H9 (cell line): ENCODE measurements at regions not wholly inside any gene's neighbourhood (a gene's known extent, or its start where the extent isn't known, plus 50 kb on each side); places are given as distances from the start of the nearest gene placed in this dataset.

Experiments
- DNase-seq: peaks from one replicate; pipeline ENCODE4 v3.0.0-alpha.2; 2017
- H2AFZ ChIP-seq: one replicate; pipeline ENCODE4 v1.6.1; 2013; ENCODE audit warnings: mild to moderate bottlenecking, low read length, control low read depth, moderate library complexity
- H2AK5ac ChIP-seq: 2 replicates; pipeline ENCODE4 v1.6.1; 2013; ENCODE audit warnings: low read length, control low read depth, mixed read lengths; ENCODE audit not compliant: insufficient read length
- H2BK120ac ChIP-seq: one replicate; pipeline ENCODE4 v1.6.1; 2013; ENCODE audit warnings: low read depth, mild to moderate bottlenecking, low read length, control low read depth, inconsistent platforms; ENCODE audit not compliant: poor library complexity, severe bottlenecking
- H2BK12ac ChIP-seq: 2 replicates; pipeline ENCODE4 v1.6.1; 2013; ENCODE audit warnings: low read length, control low read depth, mixed read lengths, low read depth; ENCODE audit not compliant: insufficient read length
- H2BK15ac ChIP-seq: 2 replicates; pipeline ENCODE4 v1.6.1; 2013; ENCODE audit warnings: low read depth, low read length, control low read depth
- H2BK20ac ChIP-seq: one replicate; pipeline ENCODE4 v1.6.1; 2013; ENCODE audit warnings: low read depth, mild to moderate bottlenecking, low read length, control low read depth, inconsistent platforms; ENCODE audit not compliant: poor library complexity, severe bottlenecking
- H2BK5ac ChIP-seq: 2 replicates; pipeline ENCODE4 v1.6.1; 2013; ENCODE audit warnings: low read length, control low read depth, mixed read lengths; ENCODE audit not compliant: insufficient read length
- H3K14ac ChIP-seq: 2 replicates; pipeline ENCODE4 v1.6.1; 2013; ENCODE audit warnings: low read length, control low read depth; ENCODE audit not compliant: insufficient read depth
- H3K18ac ChIP-seq: 2 replicates; pipeline ENCODE4 v1.6.1; 2013; ENCODE audit warnings: low read depth, mild to moderate bottlenecking, mixed read lengths, low read length, control low read depth; ENCODE audit not compliant: insufficient read length
- H3K23ac ChIP-seq: 2 replicates; pipeline ENCODE4 v1.6.1; 2013; ENCODE audit warnings: low read length, control low read depth, mixed read lengths, low read depth; ENCODE audit not compliant: insufficient read length
- H3K23me2 ChIP-seq: 2 replicates; pipeline ENCODE4 v1.6.1; 2013; ENCODE audit warnings: low read depth, mild to moderate bottlenecking, mixed read lengths, low read length, control low read depth; ENCODE audit not compliant: insufficient read length, poor library complexity, severe bottlenecking
- H3K27ac ChIP-seq: 2 replicates; pipeline ENCODE4 v1.5.1; 2013; ENCODE audit warnings: low read length, control low read depth, mixed read lengths, low read depth; ENCODE audit not compliant: insufficient read length
- H3K27me3 ChIP-seq: 2 replicates; pipeline ENCODE4 v1.6.1; 2013; ENCODE audit warnings: low read length, control low read depth, inconsistent platforms; ENCODE audit not compliant: insufficient read depth
- H3K4ac ChIP-seq: 2 replicates; pipeline ENCODE4 v1.6.1; 2013; ENCODE audit warnings: low read depth, mild to moderate bottlenecking, control low read depth, inconsistent platforms, low read length, moderate library complexity
- H3K4me1 ChIP-seq: 2 replicates; pipeline ENCODE4 v1.6.1; 2013; ENCODE audit warnings: low read length, control low read depth, inconsistent platforms; ENCODE audit not compliant: insufficient read depth
- H3K4me2 ChIP-seq: 2 replicates; pipeline ENCODE4 v1.6.1; 2013; ENCODE audit warnings: low read length, control low read depth, mixed read lengths; ENCODE audit not compliant: insufficient read length, insufficient read depth
- H3K56ac ChIP-seq: 2 replicates; pipeline ENCODE4 v1.6.1; 2013; ENCODE audit warnings: low read depth, mild to moderate bottlenecking, mixed read lengths, low read length, control low read depth; ENCODE audit not compliant: insufficient read length
- H3K79me1 ChIP-seq: 2 replicates; pipeline ENCODE4 v1.6.1; 2013; ENCODE audit warnings: low read depth, mild to moderate bottlenecking, moderate library complexity, low read length, control low read depth, inconsistent platforms; ENCODE audit not compliant: insufficient read depth, poor library complexity, severe bottlenecking
- H3K79me2 ChIP-seq: 2 replicates; pipeline ENCODE4 v1.6.1; 2013; ENCODE audit warnings: low read length, control low read depth, inconsistent platforms; ENCODE audit not compliant: insufficient read depth
- H3K9ac ChIP-seq: 2 replicates; pipeline ENCODE4 v1.6.1; 2013; ENCODE audit warnings: low read length, control low read depth, mixed read lengths; ENCODE audit not compliant: insufficient read length; ENCODE audit errors: extremely low read depth
- H3K9me3 ChIP-seq: one replicate; pipeline ENCODE4 v1.6.1; 2013; ENCODE audit warnings: low read depth, low read length, inconsistent platforms; ENCODE audit not compliant: control insufficient read depth
- H3T11ph ChIP-seq: one replicate; pipeline ENCODE4 v1.6.1; 2013; ENCODE audit warnings: mild to moderate bottlenecking, low read length, control low read depth, inconsistent platforms
- H4K20me1 ChIP-seq: one replicate; pipeline ENCODE4 v1.6.1; 2013; ENCODE audit not compliant: control insufficient read depth, insufficient read length, insufficient read depth
- H4K5ac ChIP-seq: 2 replicates; pipeline ENCODE4 v1.6.1; 2013; ENCODE audit warnings: low read depth, mild to moderate bottlenecking, mixed read lengths, low read length, control low read depth; ENCODE audit not compliant: insufficient read length
- H4K8ac ChIP-seq: replicated peaks from 2 replicates; pipeline ENCODE4 v1.6.1; 2013; ENCODE audit warnings: low read length, control low read depth, mixed read lengths, low read depth; ENCODE audit not compliant: insufficient read length
- H4K91ac ChIP-seq: 2 replicates; pipeline ENCODE4 v1.6.1; 2013; ENCODE audit warnings: low read depth, mild to moderate bottlenecking, moderate library complexity, mixed read lengths, low read length, control low read depth; ENCODE audit not compliant: insufficient read length
- H3K27ac Mint-ChIP-seq, 3 experiments: 2 replicates in 2 of 3; 3 replicates in 1 of 3; pipeline ENCODE4 v1.8.0; 2020 to 2021; ENCODE audit warnings: mixed read lengths in 3 of 3, mild to moderate bottlenecking in 1 of 3, moderate library complexity in 1 of 3
- H3K27me3 Mint-ChIP-seq: 2 replicates; pipeline ENCODE4 v1.8.0; 2021; ENCODE audit warnings: low read depth, mild to moderate bottlenecking, moderate library complexity, mixed read lengths
- H3K36me3 Mint-ChIP-seq, 3 experiments: 2 replicates in 2 of 3; 3 replicates in 1 of 3; pipeline ENCODE4 v1.8.0; 2020 to 2021; ENCODE audit warnings: low read depth in 3 of 3, mixed read lengths in 3 of 3; ENCODE audit not compliant: insufficient read depth in 1 of 3
- H3K4me1 Mint-ChIP-seq, 2 experiments: 2 replicates each; pipeline ENCODE4 v1.8.0; 2020; ENCODE audit warnings: mixed read lengths in 2 of 2
- H3K4me3 Mint-ChIP-seq, 2 experiments: 2 replicates in 1 of 2; 3 replicates in 1 of 2; pipeline ENCODE4 v1.8.0; 2020 to 2021; ENCODE audit warnings: mild to moderate bottlenecking in 2 of 2, mixed read lengths in 2 of 2, moderate library complexity in 1 of 2
- H3K9me3 Mint-ChIP-seq, 2 experiments: 2 replicates in 1 of 2; 3 replicates in 1 of 2; pipeline ENCODE4 v1.8.0; 2020; ENCODE audit warnings: mild to moderate bottlenecking in 2 of 2, mixed read lengths in 2 of 2, moderate library complexity in 1 of 2
- CTCF ChIP-seq: fragments of 200-600 bp; sonication (generic); conservative IDR thresholded peaks from 3 replicates; pipeline ENCODE4 v1.8.0; 2021; ENCODE audit warnings: antibody characterized with exemption, mild to moderate bottlenecking
- WGBS: extraction: QIAGEN DNeasy Blood & Tissue Kit; methylation state at CpG from one replicate; pipeline ENCODE4 v1.1.7; 2013; ENCODE audit warnings: missing lambda C conversion rate, low lambda C conversion rate, mixed read lengths; ENCODE audit not compliant: insufficient read length; ENCODE audit errors: extremely low coverage; 5-methylcytosine and 5-hydroxymethylcytosine counted together

DNA sequence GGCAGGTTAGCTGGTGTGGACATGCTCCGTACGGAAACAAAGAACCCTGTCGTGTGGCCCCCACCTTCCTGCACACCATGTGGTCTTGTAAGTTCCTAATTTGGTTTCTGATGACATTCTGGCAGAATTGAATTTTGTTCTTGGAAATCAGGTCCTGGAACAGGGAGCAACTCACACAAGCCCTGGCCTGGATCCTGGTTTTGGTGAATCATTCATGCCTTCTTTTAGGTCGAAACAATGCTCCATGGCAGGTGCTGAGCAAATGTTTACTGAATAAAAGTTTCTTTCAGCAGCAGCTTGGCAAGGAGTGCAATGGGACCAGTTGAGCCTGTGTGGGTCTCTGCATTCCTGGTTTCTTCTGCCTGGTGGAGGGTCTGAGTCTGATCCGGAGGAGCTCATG lies 978.4 kb downstream of the BCL11B start:
- H4K91ac ChIP-seq: no peak overlapping the region
- H4K20me1 ChIP-seq: no peaks in the 10 kb centered on the region
- no peak overlapping the region for H4K8ac ChIP-seq
- H3K14ac ChIP-seq: no peak overlapping the region
- Mint-ChIP-seq H3K27ac (no peak overlapping the region), H3K9me3 (no peaks in the 10 kb centered on the region; a peak in 1 of 5 replicates), H3K4me3 (no peak overlapping the region), H3K27me3 (peaks cover 3% of the 10 kb centered on the region; the same call in 1 of the 2 replicates), H3K36me3 (no peaks in the 10 kb centered on the region; a peak in 1 of 7 replicates), H3K4me1 (0 out of 4 replicates have a peak, but pooled peaks cover 0 to 2% of the 10 kb centered on the region in 2 experiments)
- H2AFZ ChIP-seq: no peak overlapping the region
- H3K27ac ChIP-seq: no peak overlapping the region
- no peaks in the 10 kb centered on the region for H3K79me1 ChIP-seq
- no peaks in the 10 kb centered on the region for H3K27me3 ChIP-seq
- H3K56ac ChIP-seq: no peak overlapping the region
- H4K5ac ChIP-seq: no peak overlapping the region
- H3K9ac ChIP-seq: no peak overlapping the region
- H3K4me1 ChIP-seq: no peaks in the 10 kb centered on the region
- H2AK5ac ChIP-seq: no peak overlapping the region
- no peak overlapping the region for H2BK12ac ChIP-seq
- H3K9me3 ChIP-seq: no peaks in the 10 kb centered on the region
- no peak overlapping the region for H3K18ac ChIP-seq
- no peak overlapping the region for H2BK20ac ChIP-seq
- peaks cover 3% of the 10 kb centered on the region for H3K23me2 ChIP-seq
- H2BK5ac ChIP-seq: no peak overlapping the region
- H3K23ac ChIP-seq: no peak overlapping the region
- TF ChIP-seq CTCF: no peak
- no peak overlapping the region for H3T11ph ChIP-seq
- H2BK15ac ChIP-seq: no peak overlapping the region
- no peaks in the 10 kb centered on the region for H3K79me2 ChIP-seq
- no peak overlapping the region for H2BK120ac ChIP-seq
- H3K4me2 ChIP-seq: no peak overlapping the region
- H3K4ac ChIP-seq: no peak overlapping the region
- WGBS: no CpG with 5 or more reads among the region's 5 CpGs
- DNase-seq: no peak
